ENCODE measurements at regions not wholly inside any gene's neighbourhood (a gene's known extent, or its start where the extent isn't known, plus 50 kb on each side); places are given as distances from the start of the nearest gene placed in this dataset.
"Not testable (repeated sequence)": the region's sequence is repeated elsewhere in the genome, so short reads cannot be mapped to it uniquely, and the experiment has no call there.

DNA sequence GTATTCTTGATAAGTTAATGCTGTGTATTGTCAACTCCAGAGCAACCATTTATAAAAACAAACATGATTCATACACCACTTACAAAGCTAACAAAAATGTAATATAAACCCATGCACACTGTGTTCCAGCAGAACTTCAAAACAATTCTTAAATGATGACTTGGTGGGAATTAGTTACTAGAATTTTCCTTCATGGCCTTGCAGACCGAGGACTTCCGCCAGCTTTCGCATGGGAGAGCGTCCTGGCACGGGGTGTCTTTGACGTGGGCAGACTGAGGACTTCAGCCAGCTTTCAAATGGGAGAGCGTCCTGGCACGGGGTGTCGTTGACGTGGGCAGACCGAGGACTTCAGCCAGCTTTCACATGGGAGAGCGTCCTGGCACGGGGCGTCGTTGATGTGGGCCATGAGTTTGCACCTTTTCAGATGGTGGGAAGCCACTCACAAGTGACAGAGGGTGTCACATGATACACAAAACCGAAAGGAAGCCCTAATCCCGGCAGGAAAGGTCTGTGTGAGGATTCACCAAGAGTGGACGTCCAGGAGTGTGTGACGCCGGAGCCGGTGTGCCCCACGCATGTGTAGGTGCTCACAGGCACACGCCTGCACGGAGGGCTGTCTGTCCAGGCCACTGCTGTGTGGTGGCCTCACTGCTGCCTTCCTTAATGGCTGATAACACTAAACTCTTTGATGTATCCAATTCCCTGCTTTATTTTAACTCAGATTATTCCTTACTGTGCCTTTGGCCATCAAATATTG is 211.3 kb upstream of the IRX4 start:
- no peak for TF ChIP-seq POLR2A (IDR thresholded peaks at IDR 0.05)
- TF ChIP-seq, protein P1, sequence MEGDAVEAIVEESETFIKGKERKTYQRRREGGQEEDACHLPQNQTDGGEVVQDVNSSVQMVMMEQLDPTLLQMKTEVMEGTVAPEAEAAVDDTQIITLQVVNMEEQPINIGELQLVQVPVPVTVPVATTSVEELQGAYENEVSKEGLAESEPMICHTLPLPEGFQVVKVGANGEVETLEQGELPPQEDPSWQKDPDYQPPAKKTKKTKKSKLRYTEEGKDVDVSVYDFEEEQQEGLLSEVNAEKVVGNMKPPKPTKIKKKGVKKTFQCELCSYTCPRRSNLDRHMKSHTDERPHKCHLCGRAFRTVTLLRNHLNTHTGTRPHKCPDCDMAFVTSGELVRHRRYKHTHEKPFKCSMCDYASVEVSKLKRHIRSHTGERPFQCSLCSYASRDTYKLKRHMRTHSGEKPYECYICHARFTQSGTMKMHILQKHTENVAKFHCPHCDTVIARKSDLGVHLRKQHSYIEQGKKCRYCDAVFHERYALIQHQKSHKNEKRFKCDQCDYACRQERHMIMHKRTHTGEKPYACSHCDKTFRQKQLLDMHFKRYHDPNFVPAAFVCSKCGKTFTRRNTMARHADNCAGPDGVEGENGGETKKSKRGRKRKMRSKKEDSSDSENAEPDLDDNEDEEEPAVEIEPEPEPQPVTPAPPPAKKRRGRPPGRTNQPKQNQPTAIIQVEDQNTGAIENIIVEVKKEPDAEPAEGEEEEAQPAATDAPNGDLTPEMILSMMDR (IDR thresholded peaks at IDR 0.05): no peak
- no peak overlapping the region for H3K4me3 ChIP-seq (ENCODE audit: low read depth, poor library complexity, severe bottlenecking)
- peak; percentile 43 to 88 for DNase-seq (ENCODE audit: low spot score in 2 of 2)
- intact Hi-C loops (cut with DNase I; ENCODE audit: low total_unique reads): no loop called here
- WGBS, 2 donors: 53 to 76% methylated on average over 24 of the region's 24 CpGs

DNA sequence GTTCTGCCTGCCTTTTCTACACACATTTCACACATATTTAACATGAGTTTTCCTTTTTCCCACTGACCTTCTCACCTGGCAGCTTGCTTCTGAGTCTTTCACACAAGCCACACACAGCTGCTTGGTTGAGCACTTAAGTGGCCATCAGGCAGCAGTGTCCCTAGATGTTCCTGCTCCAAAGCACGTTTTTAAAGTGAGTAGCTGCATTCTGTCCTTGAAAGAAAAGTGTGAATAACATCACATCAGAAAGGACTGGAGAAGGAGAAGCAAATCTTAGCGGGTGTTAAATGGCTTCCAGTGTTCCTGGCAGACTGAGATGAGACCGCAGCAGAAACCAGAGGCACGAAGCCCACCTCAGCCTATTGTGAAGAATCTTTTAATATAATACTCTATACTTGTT is 209.2 kb upstream of the IRX4 start:
- intact Hi-C loops (cut with DNase I; ENCODE audit: low total_unique reads): no loop called here
- 76 to 79% methylated on average over 4 of the region's 4 CpGs for WGBS, 2 donors
- no peak overlapping the region for H3K4me3 ChIP-seq (ENCODE audit: low read depth, poor library complexity, severe bottlenecking)
- TF ChIP-seq, protein P1 (IDR thresholded peaks at IDR 0.05): no peak
- TF ChIP-seq POLR2A (IDR thresholded peaks at IDR 0.05): no peak
- DNase-seq (ENCODE audit: low spot score in 2 of 2): no peak

DNA sequence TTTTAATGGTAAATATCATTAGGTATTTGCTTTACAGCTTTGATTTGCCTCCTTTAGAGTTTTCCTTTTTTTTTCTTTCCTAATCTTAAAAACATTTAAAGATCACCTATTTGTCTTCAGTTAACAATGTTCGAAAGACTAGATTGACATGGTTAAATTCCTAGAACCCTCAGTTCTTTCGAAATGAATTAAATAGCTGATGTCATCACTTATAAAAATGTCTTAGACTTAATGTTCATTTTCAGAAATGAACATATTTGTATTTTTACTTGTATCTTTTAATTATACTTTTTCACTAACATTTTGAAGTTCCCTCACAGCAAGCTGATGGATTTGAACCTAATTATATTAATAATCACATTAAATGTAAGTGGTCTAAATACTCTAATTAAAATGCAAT is 205.3 kb upstream of the IRX4 start:
- DNase-seq (ENCODE audit: low spot score in 2 of 2): no peak
- TF ChIP-seq, protein P1 (IDR thresholded peaks at IDR 0.05): no peak
- no peak for TF ChIP-seq POLR2A (IDR thresholded peaks at IDR 0.05)
- no peak overlapping the region for H3K4me3 ChIP-seq (ENCODE audit: low read depth, poor library complexity, severe bottlenecking)
- intact Hi-C loops (cut with DNase I; ENCODE audit: low total_unique reads): no loop called here
- 79 to 81% methylated on average over 2 of the region's 2 CpGs for WGBS, 2 donors

DNA sequence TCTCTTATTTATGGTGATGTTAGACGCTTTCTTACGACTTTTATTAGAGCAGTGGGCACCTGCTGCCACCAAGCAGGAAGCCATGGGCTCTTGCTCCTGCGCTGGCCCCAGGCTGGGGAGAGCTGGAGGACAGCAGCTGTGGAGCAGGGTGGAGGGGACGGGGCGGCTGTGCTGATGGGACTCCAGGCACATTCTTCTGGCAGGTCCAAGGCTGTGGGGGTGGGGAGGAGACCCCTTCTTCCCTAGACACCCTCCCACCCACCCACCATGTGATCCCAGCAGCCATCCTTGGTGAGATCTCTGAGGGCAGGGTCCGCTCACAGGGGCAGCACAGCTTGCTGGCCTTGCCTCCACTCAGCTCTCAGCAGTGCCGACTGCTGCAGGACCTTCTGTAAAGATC is 192.6 kb upstream of the IRX4 start:
- WGBS, 2 donors: 92 to 100% methylated on average over 3 to 6 of the region's 7 CpGs
- no peak overlapping the region for H3K4me3 ChIP-seq (ENCODE audit: low read depth, poor library complexity, severe bottlenecking)
- intact Hi-C loops (cut with DNase I; ENCODE audit: low total_unique reads): no loop called here
- DNase-seq (ENCODE audit: low spot score in 2 of 2): no peak
- TF ChIP-seq POLR2A (IDR thresholded peaks at IDR 0.05): no peak
- TF ChIP-seq, protein P1 (IDR thresholded peaks at IDR 0.05): no peak

DNA sequence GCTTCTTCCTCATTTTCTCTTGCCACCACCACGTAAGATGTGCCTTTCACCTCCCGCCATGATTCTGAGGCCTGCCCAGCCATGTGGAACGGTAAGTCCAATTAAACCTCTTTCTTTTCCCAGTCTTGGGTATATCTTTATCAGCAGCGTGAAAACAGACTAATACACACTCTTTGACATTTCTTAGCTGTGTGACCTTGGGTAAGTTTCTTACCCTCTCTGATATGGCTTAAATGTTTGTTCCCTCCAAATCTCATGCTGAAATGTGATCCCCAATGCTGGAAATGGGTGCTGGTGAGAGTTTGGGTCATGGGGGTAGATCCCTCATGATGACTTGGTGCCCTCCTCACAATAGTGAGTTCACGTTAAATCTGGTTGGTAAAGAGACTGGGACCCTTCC is 188.8 kb upstream of the IRX4 start:
- 91 to 96% methylated on average over 5 of the region's 5 CpGs for WGBS, 2 donors
- TF ChIP-seq, protein P1 (IDR thresholded peaks at IDR 0.05): no peak
- TF ChIP-seq POLR2A (IDR thresholded peaks at IDR 0.05): no peak
- intact Hi-C loops (cut with DNase I; ENCODE audit: low total_unique reads): no loop called here
- DNase-seq (ENCODE audit: low spot score in 2 of 2): no peak
- no peak overlapping the region for H3K4me3 ChIP-seq (ENCODE audit: low read depth, poor library complexity, severe bottlenecking)

DNA sequence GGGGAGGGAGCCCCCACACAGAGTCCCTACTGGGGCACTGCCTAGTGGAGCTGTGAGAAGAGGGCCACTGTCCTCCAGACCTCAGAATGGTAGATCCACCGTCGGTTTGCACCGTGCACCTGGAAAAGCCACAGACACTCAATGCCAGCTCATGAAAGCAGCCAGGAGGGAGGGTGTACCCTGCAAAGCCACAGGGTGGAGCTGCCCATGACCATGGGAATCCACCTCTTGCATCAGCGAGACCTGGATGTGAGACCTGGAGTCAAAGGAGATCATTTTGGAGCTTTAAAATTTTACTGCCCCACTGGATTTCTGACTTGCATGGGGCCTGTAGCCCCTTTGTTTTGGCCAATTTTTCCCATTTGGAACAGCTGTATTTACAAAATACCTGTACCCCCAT is 188.1 kb upstream of the IRX4 start:
- DNase-seq (ENCODE audit: low spot score in 2 of 2); intact Hi-C loops (cut with DNase I; ENCODE audit: low total_unique reads); H3K4me3 ChIP-seq (ENCODE audit: low read depth, poor library complexity, severe bottlenecking): not testable (repeated sequence)
- 74 to 95% methylated on average over 4 of the region's 4 CpGs for WGBS, 2 donors

Data from lower leg skin (tissue), 4 donors.